GM19328 (cell line): ENCODE measurements at regions not wholly inside any gene's neighbourhood (a gene's known extent, or its start where the extent isn't known, plus 50 kb on each side); places are given as distances from the start of the nearest gene placed in this dataset.

Experiments used
- ATAC-seq: cut with Tn5 transposase; IDR thresholded peaks from one replicate; pipeline ENCODE4 v1.9.1; 2021; ENCODE audit warnings: mild to moderate bottlenecking, moderate library complexity; ENCODE audit not compliant: unreplicated experiment

- no peak for ATAC-seq
Observed at GRCh38 chr1:221806236-221806635, 64.3 kb upstream of the DUSP10 start.

- no peak for ATAC-seq
Observed at GRCh38 chr1:221805121-221805520, 63.2 kb upstream of the DUSP10 start.

GRCh38 chr1:221804303-221804702 lies 62.4 kb upstream of the DUSP10 start:
- no peak for ATAC-seq

- no peak for ATAC-seq
Observed at GRCh38 chr1:221801773-221802516, 60.1 kb upstream of the DUSP10 start.

GRCh38 chr1:221801251-221801661 lies 59.4 kb upstream of the DUSP10 start:
- no peak for ATAC-seq

GRCh38 chr1:221800831-221801230 lies 58.9 kb upstream of the DUSP10 start:
- no peak for ATAC-seq

- ATAC-seq: no peak
Observed at GRCh38 chr1:221797506-221797905, 55.6 kb upstream of the DUSP10 start.

- no peak for ATAC-seq
Observed at GRCh38 chr1:221796700-221797099, 54.8 kb upstream of the DUSP10 start.

GRCh38 chr1:221795380-221795779 lies 53.5 kb upstream of the DUSP10 start:
- ATAC-seq: no peak

GRCh38 chr1:221794935-221795334 lies 53.0 kb upstream of the DUSP10 start:
- no peak for ATAC-seq

- ATAC-seq: peak; percentile 37
Observed at GRCh38 chr1:221794079-221794670, 52.3 kb upstream of the DUSP10 start.

- ATAC-seq: peak; percentile 80
Observed at GRCh38 chr1:221793439-221794078, 51.7 kb upstream of the DUSP10 start.

GRCh38 chr1:221791846-221792245 lies 50.0 kb upstream of the DUSP10 start:
- ATAC-seq: no peak
